ENCODE measurements at regions not wholly inside any gene's neighbourhood (a gene's known extent, or its start where the extent isn't known, plus 50 kb on each side); places are given as distances from the start of the nearest gene placed in this dataset.

GRCh38 chr15:99906793-99907192, 173.6 kb upstream of the LYSMD4 start:
- Histone ChIP-seq H2AK5ac (ENCODE audit: low read depth, low read length) (no peak overlapping the region), H2BK20ac (ENCODE audit: low read depth, low read length) (no peak overlapping the region), H4K20me1 (ENCODE audit: insufficient read depth, low read length) (no peaks in the 10 kb centered on the region), H3K27me3 (ENCODE audit: control insufficient read depth, insufficient read depth, low read length) (no peaks in the 10 kb centered on the region), H2AK9ac (replicated peaks; ENCODE audit: low read depth, low read length, poor library complexity) (no peak overlapping the region), H3K23ac (ENCODE audit: low read depth, low read length) (no peak overlapping the region), H3K27ac (ENCODE audit: insufficient read depth, low read length) (no peak overlapping the region), H3K79me1 (ENCODE audit: low read depth in 1 of 2, low read length in 2 of 2) (no peaks in the 10 kb centered on the region), H2BK15ac (ENCODE audit: low read depth, low read length) (no peak overlapping the region), H4K5ac (ENCODE audit: low read depth, low read length) (no peak overlapping the region), H3K9me3 (ENCODE audit: control insufficient read depth, insufficient read depth, low read length) (no peaks in the 10 kb centered on the region; the same call in 1 of the 2 replicates), H3K4me2 (ENCODE audit: low read depth, low read length) (no peak overlapping the region), H3K4me3 (ENCODE audit: insufficient read depth, low read depth, low read length) (no peak overlapping the region), H3K18ac (ENCODE audit: low read depth, low read length) (no peak overlapping the region), H3K36me3 (ENCODE audit: control insufficient read depth, insufficient read depth, low read length) (no peaks in the 10 kb centered on the region), H2BK120ac (ENCODE audit: low read depth, low read length) (no peak overlapping the region), H3K56ac (ENCODE audit: extremely low read depth, insufficient read depth, low read length) (no peak overlapping the region), H4K8ac (ENCODE audit: low read depth in 2 of 2, low read length in 2 of 2) (no peak overlapping the region), H4K91ac (ENCODE audit: insufficient read depth, low read depth, low read length) (no peak overlapping the region), H2AFZ (replicated peaks; ENCODE audit: low read length, poor library complexity) (no peak overlapping the region), H3K4ac (ENCODE audit: low read depth, low read length) (no peak overlapping the region), H3K4me1 (ENCODE audit: control insufficient read depth, insufficient read depth, low read length) (no peaks in the 10 kb centered on the region), H3K9me1 (ENCODE audit: insufficient read depth, low read length) (no peaks in the 10 kb centered on the region), H3K14ac (replicated peaks; ENCODE audit: low read depth, low read length) (no peak overlapping the region), H3K9ac (ENCODE audit: low read depth, low read length) (no peak overlapping the region), H2BK5ac (ENCODE audit: low read depth, low read length, poor library complexity, severe bottlenecking) (no peak overlapping the region)
- DNase-seq (no peak), ATAC-seq (ENCODE audit: low read depth) (no peak)
- TF ChIP-seq RAD21 (IDR thresholded peaks at IDR 0.05; ENCODE audit: low read length) (no peak), CEBPB (IDR thresholded peaks at IDR 0.05; ENCODE audit: low read depth, low read length) (no peak), MAFK (IDR thresholded peaks at IDR 0.05; ENCODE audit: low read depth, low read length) (no peak), RFX5 (IDR thresholded peaks at IDR 0.05; ENCODE audit: low read depth, low read length) (no peak), CHD1 (IDR thresholded peaks at IDR 0.05; ENCODE audit: low read depth, low read length) (no peak), POLR2A (IDR thresholded peaks at IDR 0.05; ENCODE audit: low read depth, low read length) (no peak), BHLHE40 (IDR thresholded peaks at IDR 0.05; ENCODE audit: low read depth, low read length) (no peak), CTCF (conservative IDR thresholded peaks at IDR 0.05; ENCODE audit: low read depth, low read length) (no peak), RCOR1 (IDR thresholded peaks at IDR 0.05; ENCODE audit: insufficient replicate concordance, low read length) (no peak), FOS (IDR thresholded peaks at IDR 0.05; ENCODE audit: low read depth, low read length) (no peak), MAZ (IDR thresholded peaks at IDR 0.05; ENCODE audit: borderline replicate concordance, low read depth, low read length) (no peak), MXI1 (IDR thresholded peaks at IDR 0.05; ENCODE audit: borderline replicate concordance, low read depth, low read length) (no peak), USF2 (IDR thresholded peaks at IDR 0.05; ENCODE audit: low read depth, low read length) (no peak), NFE2L2 (IDR thresholded peaks at IDR 0.05; ENCODE audit: low read depth, low read length) (no peak)
- CTCF ChIA-PET, result no interaction called here
- in situ Hi-C loops (cut with MboI; ENCODE audit: low sequenced_read_pairs) (no loop called here), intact Hi-C loops (cut with micrococcal nuclease) (no loop called here), dilution Hi-C loops (cut with HindIII; ENCODE audit: low sequenced_read_pairs, unreplicated experiment) (no loop called here)
- POLR2A ChIA-PET (ENCODE audit: unreplicated experiment), result no interaction called here
- no TSS peak for BruUV-seq (replicated peaks)
- no CpG with 5 or more reads among the region's 4 CpGs for WGBS, 2 experiments (ENCODE audit: extremely low coverage in 2 of 2, insufficient read length in 1 of 2)
